ENCODE measurements at regions not wholly inside any gene's neighbourhood (a gene's known extent, or its start where the extent isn't known, plus 50 kb on each side); places are given as distances from the start of the nearest gene placed in this dataset.

DNA sequence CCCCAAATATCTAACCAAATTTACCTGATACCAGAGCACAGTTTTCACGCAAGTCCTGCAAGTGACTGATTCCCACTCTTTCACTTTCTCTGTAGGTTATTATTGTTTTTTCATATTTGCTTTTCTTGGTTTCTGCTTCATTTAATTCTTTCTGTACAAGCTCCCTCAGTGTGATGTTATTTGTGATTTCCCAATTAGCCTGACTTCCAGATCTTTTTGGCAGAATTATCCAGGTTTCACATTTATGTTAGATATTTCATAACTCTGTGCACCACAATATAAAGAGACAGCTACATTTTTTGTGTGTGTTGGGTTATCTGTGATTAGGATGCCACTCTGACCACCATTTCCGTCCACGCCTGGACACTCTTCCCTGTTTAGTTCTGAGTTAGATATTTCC lies 381.5 kb upstream of the CNTNAP2 start:
- TF ChIP-seq, protein P1, sequence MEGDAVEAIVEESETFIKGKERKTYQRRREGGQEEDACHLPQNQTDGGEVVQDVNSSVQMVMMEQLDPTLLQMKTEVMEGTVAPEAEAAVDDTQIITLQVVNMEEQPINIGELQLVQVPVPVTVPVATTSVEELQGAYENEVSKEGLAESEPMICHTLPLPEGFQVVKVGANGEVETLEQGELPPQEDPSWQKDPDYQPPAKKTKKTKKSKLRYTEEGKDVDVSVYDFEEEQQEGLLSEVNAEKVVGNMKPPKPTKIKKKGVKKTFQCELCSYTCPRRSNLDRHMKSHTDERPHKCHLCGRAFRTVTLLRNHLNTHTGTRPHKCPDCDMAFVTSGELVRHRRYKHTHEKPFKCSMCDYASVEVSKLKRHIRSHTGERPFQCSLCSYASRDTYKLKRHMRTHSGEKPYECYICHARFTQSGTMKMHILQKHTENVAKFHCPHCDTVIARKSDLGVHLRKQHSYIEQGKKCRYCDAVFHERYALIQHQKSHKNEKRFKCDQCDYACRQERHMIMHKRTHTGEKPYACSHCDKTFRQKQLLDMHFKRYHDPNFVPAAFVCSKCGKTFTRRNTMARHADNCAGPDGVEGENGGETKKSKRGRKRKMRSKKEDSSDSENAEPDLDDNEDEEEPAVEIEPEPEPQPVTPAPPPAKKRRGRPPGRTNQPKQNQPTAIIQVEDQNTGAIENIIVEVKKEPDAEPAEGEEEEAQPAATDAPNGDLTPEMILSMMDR (IDR thresholded peaks at IDR 0.05; ENCODE audit: poor library complexity, severe bottlenecking) = no peak
- TF ChIP-seq TAF1 (IDR thresholded peaks at IDR 0.05; ENCODE audit: low read depth) (no peak), EZH2 (IDR thresholded peaks at IDR 0.05; ENCODE audit: borderline replicate concordance, insufficient read depth, low read length, poor library complexity, severe bottlenecking) (no peak), POLR2AphosphoS5 (IDR thresholded peaks at IDR 0.05) (no peak), EP300 (conservative IDR thresholded peaks at IDR 0.05; ENCODE audit: poor library complexity, severe bottlenecking) (no peak), MXI1 (conservative IDR thresholded peaks at IDR 0.05; ENCODE audit: poor library complexity, severe bottlenecking) (no peak), RAD21 (conservative IDR thresholded peaks at IDR 0.05) (no peak)

All from neural cell (in vitro differentiated cells).